HL-60 (cell line): ENCODE measurements at regions not wholly inside any gene's neighbourhood (a gene's known extent, or its start where the extent isn't known, plus 50 kb on each side); places are given as distances from the start of the nearest gene placed in this dataset.

Source experiments
- GABPA ChIP-seq: IDR thresholded peaks from 2 replicates; pipeline ENCODE4 v1.6.1; 2012; ENCODE audit warnings: low read depth
- POLR2AphosphoS5 ChIP-seq: IDR thresholded peaks from 2 replicates; pipeline ENCODE4 v1.6.1; 2012; ENCODE audit warnings: low read depth
- SPI1 ChIP-seq: IDR thresholded peaks from 2 replicates; pipeline ENCODE4 v1.6.1; 2012; ENCODE audit warnings: low read depth, mild to moderate bottlenecking, borderline replicate concordance
- TF ChIP-seq, protein P1 (sequence below): IDR thresholded peaks from one replicate; pipeline ENCODE4 v1.5.1; 2011; ENCODE audit warnings: low read length, control low read depth, inconsistent platforms; ENCODE audit not compliant: insufficient read depth
- TF ChIP-seq, protein P2 (sequence below): IDR thresholded peaks from 2 replicates; pipeline ENCODE4 v1.6.1; 2012; ENCODE audit warnings: low read depth; ENCODE audit not compliant: insufficient replicate concordance

DNA sequence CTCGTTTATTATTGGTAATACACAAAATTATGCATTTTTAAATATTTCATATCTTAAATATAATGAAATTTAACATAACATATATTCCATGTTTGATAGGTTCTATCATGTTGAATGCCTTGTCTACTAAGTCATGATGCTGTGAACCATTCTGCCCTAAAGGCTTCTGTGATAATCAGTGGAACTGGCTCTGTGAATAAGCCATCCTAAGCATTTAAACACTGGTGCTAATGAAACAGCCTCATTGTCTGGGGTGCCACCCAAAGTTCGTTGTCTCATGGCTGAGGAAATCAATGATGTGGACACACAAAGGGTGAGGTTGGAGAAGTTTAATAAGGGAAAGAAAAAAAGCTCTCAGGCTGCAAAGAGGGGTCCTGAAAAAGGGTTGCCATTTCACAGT, 264.7 kb upstream of the ZRANB2 start:
- TF ChIP-seq, protein P1, sequence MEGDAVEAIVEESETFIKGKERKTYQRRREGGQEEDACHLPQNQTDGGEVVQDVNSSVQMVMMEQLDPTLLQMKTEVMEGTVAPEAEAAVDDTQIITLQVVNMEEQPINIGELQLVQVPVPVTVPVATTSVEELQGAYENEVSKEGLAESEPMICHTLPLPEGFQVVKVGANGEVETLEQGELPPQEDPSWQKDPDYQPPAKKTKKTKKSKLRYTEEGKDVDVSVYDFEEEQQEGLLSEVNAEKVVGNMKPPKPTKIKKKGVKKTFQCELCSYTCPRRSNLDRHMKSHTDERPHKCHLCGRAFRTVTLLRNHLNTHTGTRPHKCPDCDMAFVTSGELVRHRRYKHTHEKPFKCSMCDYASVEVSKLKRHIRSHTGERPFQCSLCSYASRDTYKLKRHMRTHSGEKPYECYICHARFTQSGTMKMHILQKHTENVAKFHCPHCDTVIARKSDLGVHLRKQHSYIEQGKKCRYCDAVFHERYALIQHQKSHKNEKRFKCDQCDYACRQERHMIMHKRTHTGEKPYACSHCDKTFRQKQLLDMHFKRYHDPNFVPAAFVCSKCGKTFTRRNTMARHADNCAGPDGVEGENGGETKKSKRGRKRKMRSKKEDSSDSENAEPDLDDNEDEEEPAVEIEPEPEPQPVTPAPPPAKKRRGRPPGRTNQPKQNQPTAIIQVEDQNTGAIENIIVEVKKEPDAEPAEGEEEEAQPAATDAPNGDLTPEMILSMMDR, result no peak
- TF ChIP-seq GABPA (no peak), POLR2AphosphoS5 (no peak), SPI1 (no peak)
- TF ChIP-seq, protein P2, sequence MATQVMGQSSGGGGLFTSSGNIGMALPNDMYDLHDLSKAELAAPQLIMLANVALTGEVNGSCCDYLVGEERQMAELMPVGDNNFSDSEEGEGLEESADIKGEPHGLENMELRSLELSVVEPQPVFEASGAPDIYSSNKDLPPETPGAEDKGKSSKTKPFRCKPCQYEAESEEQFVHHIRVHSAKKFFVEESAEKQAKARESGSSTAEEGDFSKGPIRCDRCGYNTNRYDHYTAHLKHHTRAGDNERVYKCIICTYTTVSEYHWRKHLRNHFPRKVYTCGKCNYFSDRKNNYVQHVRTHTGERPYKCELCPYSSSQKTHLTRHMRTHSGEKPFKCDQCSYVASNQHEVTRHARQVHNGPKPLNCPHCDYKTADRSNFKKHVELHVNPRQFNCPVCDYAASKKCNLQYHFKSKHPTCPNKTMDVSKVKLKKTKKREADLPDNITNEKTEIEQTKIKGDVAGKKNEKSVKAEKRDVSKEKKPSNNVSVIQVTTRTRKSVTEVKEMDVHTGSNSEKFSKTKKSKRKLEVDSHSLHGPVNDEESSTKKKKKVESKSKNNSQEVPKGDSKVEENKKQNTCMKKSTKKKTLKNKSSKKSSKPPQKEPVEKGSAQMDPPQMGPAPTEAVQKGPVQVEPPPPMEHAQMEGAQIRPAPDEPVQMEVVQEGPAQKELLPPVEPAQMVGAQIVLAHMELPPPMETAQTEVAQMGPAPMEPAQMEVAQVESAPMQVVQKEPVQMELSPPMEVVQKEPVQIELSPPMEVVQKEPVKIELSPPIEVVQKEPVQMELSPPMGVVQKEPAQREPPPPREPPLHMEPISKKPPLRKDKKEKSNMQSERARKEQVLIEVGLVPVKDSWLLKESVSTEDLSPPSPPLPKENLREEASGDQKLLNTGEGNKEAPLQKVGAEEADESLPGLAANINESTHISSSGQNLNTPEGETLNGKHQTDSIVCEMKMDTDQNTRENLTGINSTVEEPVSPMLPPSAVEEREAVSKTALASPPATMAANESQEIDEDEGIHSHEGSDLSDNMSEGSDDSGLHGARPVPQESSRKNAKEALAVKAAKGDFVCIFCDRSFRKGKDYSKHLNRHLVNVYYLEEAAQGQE, result no peak
